Fibroblast of the aortic adventitia (primary cell): ENCODE measurements at regions not wholly inside any gene's neighbourhood (a gene's known extent, or its start where the extent isn't known, plus 50 kb on each side); places are given as distances from the start of the nearest gene placed in this dataset.
"Not testable (repeated sequence)": the region's sequence is repeated elsewhere in the genome, so short reads cannot be mapped to it uniquely, and the experiment has no call there.

ENCODE experiments used
- DNase-seq: peaks from one replicate; pipeline ENCODE4 v3.0.0-alpha.2; 2010; ENCODE audit warnings: low read depth
- H3K4me3 ChIP-seq: 2 replicates; pipeline ENCODE4 v1.5.1; 2011; ENCODE audit warnings: low read depth, mild to moderate bottlenecking, control low read depth, low read length, moderate library complexity
- CTCF ChIP-seq: IDR thresholded peaks from 2 replicates; pipeline ENCODE4 v1.5.1; 2011; ENCODE audit warnings: mild to moderate bottlenecking, low read length, control low read depth, inconsistent platforms; ENCODE audit not compliant: insufficient read depth

GRCh38 chr9:95574866-95575553 lies 58.2 kb upstream of the PTCH1 start:
- DNase-seq = no peak
- H3K4me3 ChIP-seq = no peak overlapping the region
- no peak for TF ChIP-seq CTCF

- H3K4me3 ChIP-seq = no peak overlapping the region
- no peak for TF ChIP-seq CTCF
- no peak for DNase-seq
Observed at GRCh38 chr9:95574176-95574575, 57.4 kb upstream of the PTCH1 start.

GRCh38 chr9:95573463-95573862 lies 56.7 kb upstream of the PTCH1 start:
- no peak for TF ChIP-seq CTCF
- DNase-seq = no peak

GRCh38 chr9:95572381-95573151 lies 55.8 kb upstream of the PTCH1 start:
- TF ChIP-seq CTCF = no peak
- peak; percentile 51 for DNase-seq
- no peak overlapping the region for H3K4me3 ChIP-seq

More at GRCh38 chr9:95573463-95573862, 56.7 kb upstream of the PTCH1 start:
- no peak overlapping the region for H3K4me3 ChIP-seq

GRCh38 chr9:95570646-95571045 lies 53.9 kb upstream of the PTCH1 start:
- DNase-seq = no peak
- no peak overlapping the region for H3K4me3 ChIP-seq
- TF ChIP-seq CTCF = no peak

GRCh38 chr9:95570150-95570549 lies 53.4 kb upstream of the PTCH1 start:
- peak; percentile 21 for DNase-seq
- peak overlapping the region; percentile 51 for H3K4me3 ChIP-seq
- TF ChIP-seq CTCF = no peak

GRCh38 chr9:95568735-95569134 lies 52.0 kb upstream of the PTCH1 start:
- H3K4me3 ChIP-seq, DNase-seq: not testable (repeated sequence)
